Fibroblast of the aortic adventitia (primary cell): ENCODE measurements at regions not wholly inside any gene's neighbourhood (a gene's known extent, or its start where the extent isn't known, plus 50 kb on each side); places are given as distances from the start of the nearest gene placed in this dataset.

Experiments
- DNase-seq: peaks from one replicate; pipeline ENCODE4 v3.0.0-alpha.2; 2010; ENCODE audit warnings: low read depth
- H3K4me3 ChIP-seq: 2 replicates; pipeline ENCODE4 v1.5.1; 2011; ENCODE audit warnings: low read depth, mild to moderate bottlenecking, control low read depth, low read length, moderate library complexity
- TF ChIP-seq, protein P1 (sequence below): IDR thresholded peaks from 2 replicates; pipeline ENCODE4 v1.5.1; 2011; ENCODE audit warnings: mild to moderate bottlenecking, low read length, control low read depth, inconsistent platforms; ENCODE audit not compliant: insufficient read depth

DNA sequence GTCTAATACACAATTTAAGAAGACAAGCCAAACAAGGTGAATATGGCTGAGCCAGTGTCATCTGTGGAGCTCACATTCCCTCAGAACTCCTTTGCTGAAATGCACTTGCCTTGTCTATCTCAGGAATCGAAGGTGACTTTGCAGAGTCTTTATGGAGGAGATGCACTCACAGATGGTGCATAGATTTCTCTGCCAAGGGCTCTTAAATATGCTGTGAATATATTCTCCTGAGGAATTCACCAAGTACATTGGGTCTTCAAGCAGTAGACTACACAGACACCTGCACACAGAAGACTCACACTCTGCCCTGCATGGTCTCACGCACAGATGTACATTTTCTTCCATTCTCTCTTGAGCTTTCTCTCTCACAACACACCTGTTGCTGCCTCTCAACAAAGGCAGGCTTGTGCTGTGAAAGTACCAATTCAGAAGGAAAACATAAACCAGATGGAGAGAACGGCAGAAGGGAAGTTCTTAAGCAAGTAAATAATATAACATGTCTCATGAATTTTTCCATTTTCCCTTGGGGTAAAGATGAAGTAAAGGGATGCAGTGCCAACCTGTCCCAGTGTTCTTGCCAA lies 174.7 kb downstream of the DLEU7 start:
- DNase-seq = no peak
- H3K4me3 ChIP-seq = no peak overlapping the region
- TF ChIP-seq, protein P1, sequence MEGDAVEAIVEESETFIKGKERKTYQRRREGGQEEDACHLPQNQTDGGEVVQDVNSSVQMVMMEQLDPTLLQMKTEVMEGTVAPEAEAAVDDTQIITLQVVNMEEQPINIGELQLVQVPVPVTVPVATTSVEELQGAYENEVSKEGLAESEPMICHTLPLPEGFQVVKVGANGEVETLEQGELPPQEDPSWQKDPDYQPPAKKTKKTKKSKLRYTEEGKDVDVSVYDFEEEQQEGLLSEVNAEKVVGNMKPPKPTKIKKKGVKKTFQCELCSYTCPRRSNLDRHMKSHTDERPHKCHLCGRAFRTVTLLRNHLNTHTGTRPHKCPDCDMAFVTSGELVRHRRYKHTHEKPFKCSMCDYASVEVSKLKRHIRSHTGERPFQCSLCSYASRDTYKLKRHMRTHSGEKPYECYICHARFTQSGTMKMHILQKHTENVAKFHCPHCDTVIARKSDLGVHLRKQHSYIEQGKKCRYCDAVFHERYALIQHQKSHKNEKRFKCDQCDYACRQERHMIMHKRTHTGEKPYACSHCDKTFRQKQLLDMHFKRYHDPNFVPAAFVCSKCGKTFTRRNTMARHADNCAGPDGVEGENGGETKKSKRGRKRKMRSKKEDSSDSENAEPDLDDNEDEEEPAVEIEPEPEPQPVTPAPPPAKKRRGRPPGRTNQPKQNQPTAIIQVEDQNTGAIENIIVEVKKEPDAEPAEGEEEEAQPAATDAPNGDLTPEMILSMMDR = no peak

DNA sequence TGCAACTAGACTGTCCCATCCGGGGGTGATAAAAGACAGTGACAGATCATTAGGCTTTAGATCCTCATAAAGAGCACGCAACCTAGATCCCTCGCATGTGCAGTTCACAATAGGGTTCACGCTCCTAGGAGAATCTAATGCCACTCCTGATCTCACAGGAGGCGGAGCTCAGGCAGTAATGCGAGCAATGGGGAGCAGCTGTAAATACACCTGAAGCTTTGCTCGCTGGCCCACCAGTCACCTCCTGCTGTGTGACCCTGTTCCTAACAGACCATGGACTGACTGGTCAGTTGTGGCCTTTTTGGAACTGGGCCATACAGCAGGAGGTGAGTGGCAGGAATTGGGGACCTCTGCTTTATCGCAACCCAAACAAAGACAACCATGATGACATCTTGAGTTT lies 173.2 kb downstream of the DLEU7 start:
- H3K4me3 ChIP-seq = no peak overlapping the region
- no peak for DNase-seq
- TF ChIP-seq, protein P1 = no peak

DNA sequence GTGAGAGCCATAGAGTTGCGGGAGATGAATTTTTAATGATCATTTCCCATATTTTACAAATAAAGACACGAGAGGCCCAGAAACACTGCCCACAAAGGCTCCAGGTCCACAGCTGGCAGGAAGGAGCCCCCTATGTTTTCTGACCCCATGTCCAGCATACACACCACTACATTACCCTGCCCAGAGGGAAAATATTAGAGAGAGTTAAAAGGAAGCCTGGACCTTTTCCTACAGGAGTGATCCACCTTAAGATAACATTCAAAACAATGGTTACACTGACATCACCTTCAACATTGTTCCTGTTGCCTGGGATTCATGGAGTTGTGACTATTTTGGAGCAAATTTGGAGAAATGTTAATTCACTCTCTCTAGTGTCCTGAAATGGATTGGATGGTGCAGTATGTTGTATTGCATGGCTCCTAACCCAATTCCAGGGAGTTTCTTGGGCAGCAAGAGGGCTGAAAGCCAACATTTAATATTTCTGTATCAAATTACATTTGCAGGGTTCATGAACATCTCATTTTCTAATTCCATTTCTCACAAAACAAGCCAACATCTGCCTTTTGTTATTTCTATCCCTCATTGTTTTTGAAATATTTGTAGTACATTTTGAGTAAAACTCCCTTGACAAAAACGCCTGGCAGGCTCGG lies 172.5 kb downstream of the DLEU7 start:
- H3K4me3 ChIP-seq = no peak overlapping the region
- DNase-seq = no peak
- TF ChIP-seq, protein P1 = no peak

DNA sequence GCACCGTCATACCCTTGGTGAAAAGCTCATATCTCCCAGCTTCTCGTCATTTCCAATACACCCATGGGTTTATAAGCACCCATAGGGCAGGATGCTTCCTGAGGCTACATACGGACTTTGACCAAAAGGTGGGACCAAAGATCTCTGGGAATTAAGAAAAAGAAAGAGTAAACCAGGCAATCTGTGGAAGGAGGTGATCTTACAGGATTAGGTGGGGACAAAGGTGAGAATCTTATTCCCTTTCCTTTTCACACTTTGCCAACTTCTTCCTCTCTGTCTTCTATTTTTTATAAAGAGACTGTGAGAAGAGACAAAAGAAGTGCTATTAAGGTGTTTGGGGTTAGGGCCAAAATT lies 172.0 kb downstream of the DLEU7 start:
- TF ChIP-seq, protein P1 = no peak
- H3K4me3 ChIP-seq = no peak overlapping the region
- no peak for DNase-seq

DNA sequence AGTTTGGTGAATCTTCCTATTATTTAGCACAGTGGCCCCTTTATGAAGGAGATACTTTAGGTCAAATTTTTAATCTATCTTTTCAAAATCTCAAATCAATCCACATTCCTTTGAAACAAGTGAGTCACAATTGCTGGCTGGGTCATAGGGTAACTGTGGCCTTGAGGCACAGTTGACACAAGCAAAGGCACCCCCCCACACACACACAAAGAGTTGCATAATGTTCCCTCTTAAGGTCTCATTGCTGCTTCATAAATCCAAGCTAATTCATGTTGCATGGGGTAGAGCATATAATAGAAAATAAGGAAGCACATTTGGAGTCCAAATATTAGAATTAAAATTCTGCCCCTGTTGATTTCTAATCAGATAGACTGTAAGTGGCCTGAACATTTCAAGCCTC lies 171.5 kb downstream of the DLEU7 start:
- DNase-seq = no peak
- no peak overlapping the region for H3K4me3 ChIP-seq
- TF ChIP-seq, protein P1 = no peak

DNA sequence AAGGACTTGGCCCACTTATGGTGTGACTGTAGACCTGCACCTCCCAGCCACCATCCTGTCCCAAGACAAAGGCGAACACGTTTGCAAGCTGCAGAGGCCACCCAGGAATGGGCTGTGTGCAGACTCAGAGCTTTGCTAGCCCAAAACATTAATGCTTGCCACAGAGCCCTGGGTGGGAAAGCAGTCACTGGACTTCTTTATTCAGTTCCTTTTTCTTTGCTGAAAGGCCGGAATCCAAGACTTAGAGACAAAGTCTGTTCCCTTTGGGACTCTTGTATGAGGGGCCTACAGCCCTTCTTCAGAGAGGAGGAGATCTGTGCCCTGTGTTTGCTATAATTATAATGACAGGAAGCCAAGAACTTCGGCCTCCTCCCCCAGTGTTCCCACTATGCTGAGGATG lies 167.8 kb downstream of the DLEU7 start:
- no peak overlapping the region for H3K4me3 ChIP-seq
- DNase-seq = no peak

More for the DNA sequence above, 167.8 kb downstream of the DLEU7 start:
- TF ChIP-seq, protein P1 = no peak
